Left lobe of liver (tissue), 2 donors: ENCODE measurements at regions not wholly inside any gene's neighbourhood (a gene's known extent, or its start where the extent isn't known, plus 50 kb on each side); places are given as distances from the start of the nearest gene placed in this dataset.

Experiments used
- ATAC-seq: fragments of 200-7000 bp; cut with Tn5 transposase; one replicate; pipeline ENCODE4 v1.9.1; 2020; ENCODE audit warnings: mild to moderate bottlenecking, moderate library complexity
- DNase-seq: peaks from one replicate; pipeline ENCODE4 v3.0.0-alpha.2; 2020; ENCODE audit warnings: low spot score
- donor health status: DM: no; HTN: no; CAD: no; lungs with moderate emphysema.
- donor health status: DM: no; HTN: yes; CAD: no.

DNA sequence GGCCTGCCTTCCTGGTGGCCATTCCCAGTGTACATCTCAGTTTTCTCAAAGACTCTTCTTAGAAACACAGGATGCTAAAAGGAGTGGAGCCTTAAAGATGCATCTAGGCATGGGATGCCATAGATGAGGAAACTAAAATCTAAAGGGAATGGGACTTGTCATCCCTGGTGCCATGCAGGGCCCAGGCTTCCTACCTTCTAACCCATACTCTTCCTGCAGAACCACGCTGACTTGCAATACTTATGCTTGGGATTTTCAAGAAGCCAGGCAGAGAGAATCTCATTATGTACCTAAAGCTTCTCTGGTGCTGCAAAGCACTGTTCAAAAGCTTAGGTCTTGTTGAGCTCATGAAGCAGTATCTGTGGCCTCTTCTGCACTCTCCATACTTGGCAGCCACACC is 329.1 kb downstream of the CYRIA start:
- DNase-seq (no peak), ATAC-seq (no peak)

GRCh38 chr2:16335947-16336346 is 329.7 kb downstream of the CYRIA start:
- DNase-seq = no peak
- no peak for ATAC-seq

GRCh38 chr2:16335604-16335930 is 330.1 kb downstream of the CYRIA start:
- DNase-seq (no peak), ATAC-seq (no peak)

DNA sequence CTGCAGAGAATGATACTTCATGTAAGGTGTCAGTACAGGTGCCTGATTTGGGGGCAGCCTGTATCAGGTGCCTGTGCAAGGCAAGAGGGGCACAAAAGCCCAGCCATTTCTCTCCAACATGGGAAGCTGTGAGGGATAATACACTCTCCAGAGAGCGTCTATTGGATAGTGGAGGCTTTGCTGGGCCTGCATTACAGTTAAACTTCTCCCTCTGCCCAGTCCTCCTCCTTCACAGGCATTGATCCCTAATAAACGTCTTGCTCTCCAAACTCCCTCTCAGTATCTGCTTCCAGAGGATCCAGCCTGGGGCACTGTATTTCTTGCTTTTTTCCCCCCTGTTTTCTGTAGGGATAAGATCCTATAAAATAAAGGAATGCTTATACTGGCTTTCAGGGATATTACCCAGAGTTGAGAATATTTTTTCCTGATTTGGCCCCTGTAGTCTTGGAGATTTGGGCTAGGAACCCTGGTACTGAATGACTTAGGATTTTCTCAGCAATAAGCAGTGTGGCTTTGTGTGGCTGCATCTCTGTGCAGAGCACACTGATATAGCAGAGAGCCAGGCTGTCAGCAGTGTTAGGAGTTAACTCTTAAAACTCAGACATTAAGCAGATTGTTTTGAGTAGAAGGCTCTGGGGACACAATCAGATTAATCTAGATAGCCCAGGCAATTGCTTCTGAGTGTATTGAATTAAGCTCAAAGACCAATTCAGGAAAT is 330.6 kb downstream of the CYRIA start:
- DNase-seq (no peak), ATAC-seq (no peak)

GRCh38 chr2:16334366-16334765 is 331.3 kb downstream of the CYRIA start:
- ATAC-seq (no peak), DNase-seq (no peak)

DNA sequence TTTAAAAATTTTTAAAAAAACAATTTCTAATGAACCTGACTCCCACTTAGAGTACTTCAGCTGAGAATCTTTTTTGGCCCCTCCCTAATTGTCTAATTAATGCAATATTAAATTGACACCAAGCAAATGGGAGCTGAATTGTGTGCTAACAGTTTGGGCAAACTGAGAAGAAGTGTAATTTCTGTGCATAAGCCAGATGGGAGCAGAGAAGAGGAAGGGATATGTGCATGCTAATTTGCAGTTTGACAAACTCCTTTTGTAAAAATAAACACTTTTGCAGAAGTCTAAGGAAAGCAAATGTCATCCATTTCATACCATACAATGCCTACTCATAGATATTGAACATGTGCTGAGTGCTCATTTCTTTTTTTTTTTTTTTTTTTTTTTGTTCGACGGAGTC is 332.0 kb downstream of the CYRIA start:
- DNase-seq = no peak

GRCh38 chr2:16332681-16333557 is 332.7 kb downstream of the CYRIA start:
- DNase-seq (no peak), ATAC-seq (peak; percentile 37)

More for the DNA sequence above, 332.0 kb downstream of the CYRIA start:
- no peak for ATAC-seq

GRCh38 chr2:16331772-16332171 is 333.9 kb downstream of the CYRIA start:
- ATAC-seq = no peak
- DNase-seq = no peak

DNA sequence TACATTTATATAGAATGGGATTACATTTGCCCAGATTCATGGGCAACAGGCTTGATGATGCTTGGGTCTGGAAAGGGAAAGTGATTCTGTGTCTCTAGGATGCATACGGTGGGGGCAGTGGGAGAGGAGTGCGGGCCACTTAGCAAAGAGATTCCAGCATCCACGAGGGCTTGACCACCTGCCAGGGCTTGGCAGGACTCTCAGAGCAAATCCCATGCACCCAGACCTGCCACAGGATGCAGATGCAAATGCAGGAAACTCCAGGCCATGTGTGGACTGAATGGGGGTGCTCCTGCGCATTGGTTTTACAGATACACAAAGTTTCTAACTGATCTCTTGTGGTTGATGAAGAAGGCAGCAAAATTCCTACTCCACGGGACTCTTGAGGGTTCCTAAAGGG is 334.7 kb downstream of the CYRIA start:
- ATAC-seq (no peak), DNase-seq (no peak)

- DNase-seq (no peak), ATAC-seq (no peak)
Measured at GRCh38 chr2:16330571-16330970, 335.1 kb downstream of the CYRIA start.

- ATAC-seq (no peak), DNase-seq (no peak)
Measured at GRCh38 chr2:16330012-16330411, 335.6 kb downstream of the CYRIA start.

DNA sequence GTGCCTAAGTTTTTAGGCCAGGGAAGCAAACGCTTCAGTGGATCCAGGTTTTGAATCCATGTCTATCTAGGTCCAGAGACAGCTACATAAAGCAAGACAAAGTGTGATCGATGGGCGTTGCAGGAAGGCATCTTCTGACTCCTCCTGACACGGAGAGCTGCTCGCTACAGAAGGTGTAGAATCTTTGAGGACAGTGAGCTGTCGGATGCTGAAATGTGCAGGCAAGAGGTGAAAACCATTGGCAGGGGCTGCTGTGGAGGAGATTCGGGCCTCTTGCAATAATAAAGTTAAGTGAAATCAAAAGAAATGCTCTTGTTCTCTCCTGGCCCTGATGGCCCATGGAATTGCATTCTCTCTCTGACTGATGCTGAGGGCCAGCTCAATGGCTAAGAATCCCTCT is 336.2 kb downstream of the CYRIA start:
- DNase-seq = no peak
- no peak for ATAC-seq

- ATAC-seq (no peak), DNase-seq (no peak)
Measured at GRCh38 chr2:16328521-16329190, 337.0 kb downstream of the CYRIA start.

DNA sequence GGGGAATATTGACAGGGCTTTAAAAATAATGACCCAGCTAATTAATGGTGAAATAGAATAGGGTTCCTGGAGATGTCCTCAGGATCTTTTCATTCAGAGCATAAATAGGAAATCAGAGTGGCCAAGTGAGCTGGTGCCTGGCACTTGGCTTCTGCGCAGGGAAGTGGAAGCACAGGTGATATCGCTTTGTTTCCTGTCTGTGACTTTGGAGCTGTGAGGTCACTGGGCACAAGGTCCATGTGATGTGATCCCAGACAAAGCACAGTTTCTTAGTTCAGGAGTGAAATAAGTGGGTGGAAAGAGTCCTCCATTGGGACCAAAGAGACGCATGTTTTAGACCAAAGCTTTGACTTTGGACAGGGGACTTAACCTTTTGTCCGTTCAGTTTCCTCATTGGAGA is 338.3 kb downstream of the CYRIA start:
- no peak for ATAC-seq
- DNase-seq = no peak

- no peak for ATAC-seq
Measured at GRCh38 chr2:16326711-16327300, 338.8 kb downstream of the CYRIA start.

DNA sequence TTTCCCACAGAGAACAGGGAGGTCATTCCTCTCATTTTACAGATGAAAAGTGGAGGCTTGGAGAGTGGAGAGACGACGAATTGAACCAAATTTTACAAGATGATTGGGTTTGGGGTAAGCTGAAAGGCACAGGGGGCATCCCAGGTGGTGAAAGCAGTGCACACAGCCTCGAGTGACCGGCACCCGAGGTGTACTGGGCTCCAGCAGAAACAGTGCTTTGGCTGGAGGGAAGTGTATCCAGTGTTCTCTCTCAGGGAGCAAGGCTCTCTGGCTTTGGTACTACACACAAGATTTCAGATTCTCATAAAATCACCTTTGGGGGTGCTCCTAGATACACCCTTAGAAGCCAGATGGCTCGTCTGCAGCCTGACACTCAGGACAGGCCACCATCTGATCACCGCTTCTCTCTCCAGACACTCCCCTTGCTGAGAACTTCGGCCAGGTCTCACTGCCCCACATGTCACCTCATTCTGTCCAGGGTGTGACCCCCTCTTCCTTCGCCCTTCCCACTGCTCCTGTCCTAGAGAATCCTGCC is 339.6 kb downstream of the CYRIA start:
- DNase-seq (no peak), ATAC-seq (no peak)

More at GRCh38 chr2:16326711-16327300, 338.8 kb downstream of the CYRIA start:
- DNase-seq = no peak

GRCh38 chr2:16325016-16325975 is 340.3 kb downstream of the CYRIA start:
- ATAC-seq (no peak), DNase-seq (no peak)

- no peak for DNase-seq
- ATAC-seq = no peak
Measured at GRCh38 chr2:16324544-16324937, 341.1 kb downstream of the CYRIA start.

DNA sequence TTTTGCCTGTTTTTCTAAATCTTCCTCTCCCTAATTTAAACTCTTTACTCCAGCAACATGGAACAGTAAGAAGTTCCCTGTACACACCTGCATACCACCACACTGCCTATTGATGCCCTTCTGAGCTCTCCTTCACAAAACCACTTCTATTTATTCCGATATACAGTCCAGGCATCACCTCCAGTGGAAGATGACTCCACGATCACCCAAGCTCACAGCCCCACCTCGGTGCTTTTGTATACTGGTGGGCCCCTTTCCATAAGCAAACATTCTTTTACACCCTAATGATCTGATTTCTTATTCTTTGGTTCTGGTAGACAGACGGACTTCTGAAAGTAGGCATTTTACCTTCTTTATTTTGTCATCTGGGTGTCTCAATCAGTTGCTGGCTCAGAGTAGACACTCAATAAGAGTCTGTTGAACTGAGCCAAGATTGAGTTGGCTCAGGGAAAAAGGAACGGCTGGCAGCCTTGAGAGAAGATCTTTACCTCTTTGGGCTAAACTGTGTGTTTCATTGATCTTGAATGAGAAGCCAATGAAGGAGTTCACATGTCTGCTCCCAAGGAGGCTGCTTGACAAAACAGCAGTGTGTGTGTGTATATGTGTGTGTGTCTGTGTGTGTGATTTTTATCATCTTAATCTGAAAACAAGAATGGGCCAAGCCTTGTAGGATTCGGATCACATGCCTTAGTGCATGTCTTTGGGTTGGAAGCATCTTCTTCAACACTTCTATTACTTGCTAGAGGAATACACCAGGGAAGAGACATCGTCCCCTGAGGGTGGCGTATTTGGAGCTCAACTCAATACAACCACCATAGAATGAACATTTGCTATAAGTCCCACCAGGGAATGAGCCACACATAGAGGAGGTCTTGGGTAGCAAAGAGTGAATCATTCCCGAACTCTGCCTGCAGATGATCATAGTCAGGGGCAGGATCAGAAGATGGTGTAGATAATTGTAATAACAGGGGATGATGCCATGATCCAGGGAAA is 341.8 kb downstream of the CYRIA start:
- ATAC-seq (no peak), DNase-seq (no peak)
